Umbilical cord (tissue), 1 donor: ENCODE measurements at regions not wholly inside any gene's neighbourhood (a gene's known extent, or its start where the extent isn't known, plus 50 kb on each side); places are given as distances from the start of the nearest gene placed in this dataset.
"Not testable (repeated sequence)": the region's sequence is repeated elsewhere in the genome, so short reads cannot be mapped to it uniquely, and the experiment has no call there.

Experiments
- DNase-seq: peaks from one replicate; pipeline ENCODE4 v3.0.0-alpha.2; 2015; ENCODE audit warnings: low spot score

DNA sequence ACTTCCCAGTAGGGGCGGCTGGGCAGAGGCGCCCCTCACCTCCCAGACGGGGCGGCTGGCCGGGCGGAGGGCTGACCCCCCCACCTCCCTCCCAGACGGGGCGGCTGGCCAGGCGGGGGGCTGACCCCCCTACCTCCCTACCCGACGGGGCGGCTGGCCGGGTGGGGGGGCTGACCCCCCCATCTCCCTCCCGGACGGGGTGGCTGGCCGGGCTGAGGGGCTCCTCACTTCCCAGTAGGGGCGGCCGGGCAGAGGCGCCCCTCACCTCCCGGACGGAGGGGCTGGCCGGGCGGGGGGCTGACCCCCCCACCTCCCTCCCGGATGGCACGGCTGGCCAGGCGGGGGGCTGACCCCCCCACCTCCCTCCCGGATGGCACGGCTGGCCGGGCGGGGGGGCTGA lies 508.1 kb upstream of the PHF14 start:
- not testable (repeated sequence) for DNase-seq

DNA sequence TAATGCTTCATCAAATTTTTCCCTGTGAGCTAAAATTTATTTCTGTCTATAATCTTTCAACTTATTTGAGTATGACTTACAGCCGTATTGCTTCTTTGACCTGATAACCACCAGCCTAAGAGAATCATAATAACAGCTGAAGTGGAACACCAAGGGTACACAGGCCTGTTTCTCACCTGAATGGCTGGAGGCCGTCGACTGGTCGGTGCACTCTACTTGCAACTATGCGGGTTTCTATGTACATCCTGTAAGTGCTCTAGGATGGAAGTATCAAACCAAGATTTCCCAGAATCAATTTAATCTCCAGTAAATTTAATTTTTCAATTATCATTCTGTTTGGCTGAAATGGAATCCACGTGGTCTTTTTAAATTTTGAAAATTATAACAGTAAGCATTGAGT lies 504.8 kb upstream of the PHF14 start:
- DNase-seq = no peak

- DNase-seq = peak; percentile 7
Measured at GRCh38 chr7:10469476-10469875, 504.2 kb upstream of the PHF14 start.

- peak; percentile 19 for DNase-seq
Measured at GRCh38 chr7:10471280-10472058, 502.2 kb upstream of the PHF14 start.

GRCh38 chr7:10472115-10472514 lies 501.6 kb upstream of the PHF14 start:
- DNase-seq = no peak

DNA sequence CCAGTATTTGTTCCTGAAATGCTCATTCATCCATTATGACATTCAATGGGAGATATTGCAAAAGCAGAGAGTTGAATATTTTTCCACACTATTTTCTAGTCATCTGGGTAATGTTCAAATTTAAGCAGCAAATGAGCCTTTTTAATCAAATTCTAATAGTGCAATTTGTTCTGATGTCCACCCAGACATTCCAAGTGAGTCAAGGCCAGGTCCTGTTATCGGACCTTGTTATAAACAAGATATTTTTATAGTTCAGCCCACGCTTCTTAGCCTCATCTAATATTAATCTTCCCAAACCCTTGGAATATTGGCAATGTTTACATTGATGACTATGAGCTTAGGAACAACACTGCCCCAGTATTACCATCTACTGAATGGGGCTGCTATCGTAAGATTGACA lies 500.1 kb upstream of the PHF14 start:
- no peak for DNase-seq

DNA sequence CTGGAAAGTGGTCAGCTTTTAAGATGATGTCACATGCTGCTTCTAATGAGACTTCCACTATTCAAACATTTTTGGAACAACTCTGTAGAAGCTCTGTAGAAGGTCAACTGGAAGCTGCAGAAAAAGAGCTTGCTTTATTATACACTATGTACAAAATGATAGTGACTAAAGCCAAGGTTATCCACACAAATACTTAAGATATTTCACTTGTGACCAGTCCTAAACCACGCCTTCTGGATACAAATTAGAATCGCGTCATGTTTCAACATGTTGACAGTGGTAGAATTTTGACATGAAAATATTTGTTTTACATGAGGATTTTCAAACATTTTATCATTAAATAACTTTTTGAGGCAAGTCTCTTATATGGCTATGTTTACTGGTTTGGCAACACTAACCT lies 499.6 kb upstream of the PHF14 start:
- DNase-seq = no peak

DNA sequence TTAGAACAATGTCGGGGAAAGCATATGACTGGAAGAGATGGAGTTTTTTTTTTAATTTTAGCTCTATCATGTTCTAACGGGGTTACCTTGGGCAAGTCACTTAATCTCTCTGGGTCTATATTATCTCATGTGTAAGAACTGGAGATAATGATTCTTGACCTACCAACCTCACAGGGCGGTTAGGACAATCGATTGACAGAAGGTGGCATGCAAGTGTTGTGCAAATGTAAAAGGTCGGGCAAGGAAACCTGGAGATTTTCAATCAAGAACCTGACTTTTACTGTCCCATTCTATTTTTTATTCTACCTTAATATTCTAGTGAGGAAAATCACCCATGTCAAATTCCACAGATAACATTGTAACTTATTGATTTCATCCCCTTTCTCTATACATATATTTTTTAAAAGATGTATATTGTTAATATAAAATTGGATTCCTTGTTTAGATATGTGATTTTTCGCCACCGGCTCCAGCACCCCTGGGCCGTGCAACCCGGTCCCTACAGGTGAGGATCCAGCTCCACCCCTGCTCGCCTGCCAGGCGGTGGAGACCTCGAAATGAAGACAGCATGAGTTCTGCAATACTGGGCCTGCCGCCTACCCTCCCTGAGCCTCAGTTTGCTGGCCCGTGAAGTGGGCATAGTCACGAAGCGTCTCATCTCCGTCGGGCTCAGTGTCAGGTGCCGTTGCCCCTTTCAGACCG lies 497.6 kb upstream of the PHF14 start:
- DNase-seq = no peak

- no peak for DNase-seq
Measured at GRCh38 chr7:10476642-10477041, 497.0 kb upstream of the PHF14 start.

- DNase-seq = peak; percentile 51
Measured at GRCh38 chr7:10483671-10484070, 490.0 kb upstream of the PHF14 start.

GRCh38 chr7:10484767-10485166 lies 488.9 kb upstream of the PHF14 start:
- DNase-seq = no peak

GRCh38 chr7:10501206-10501884 lies 472.3 kb upstream of the PHF14 start:
- DNase-seq = not testable (repeated sequence)

- DNase-seq = no peak
Measured at GRCh38 chr7:10507032-10507431, 466.6 kb upstream of the PHF14 start.

GRCh38 chr7:10521306-10521705 lies 452.4 kb upstream of the PHF14 start:
- DNase-seq = no peak

- not testable (repeated sequence) for DNase-seq
Measured at GRCh38 chr7:10533429-10533828, 440.2 kb upstream of the PHF14 start.

DNA sequence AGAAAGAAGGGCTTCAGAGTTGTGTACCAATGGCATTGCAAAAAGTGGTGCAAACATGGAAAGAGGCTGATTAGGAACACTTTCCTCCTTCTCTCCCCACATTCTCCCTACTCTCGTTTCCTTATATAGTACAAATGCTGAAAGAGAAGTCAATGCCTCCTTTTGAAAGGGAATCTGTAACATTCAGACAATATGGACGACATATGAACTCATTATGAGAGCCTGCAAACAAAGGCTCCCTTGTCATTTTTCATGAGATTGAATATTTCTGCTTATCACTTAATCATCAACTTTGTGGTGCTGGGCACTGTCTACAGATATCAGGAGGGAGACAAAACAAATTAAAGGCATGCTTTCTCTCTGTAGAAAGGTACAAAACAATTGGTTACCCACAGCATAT lies 437.1 kb upstream of the PHF14 start:
- DNase-seq = no peak

GRCh38 chr7:10537764-10538163 lies 435.9 kb upstream of the PHF14 start:
- no peak for DNase-seq

GRCh38 chr7:10557375-10557774 lies 416.3 kb upstream of the PHF14 start:
- DNase-seq = no peak

DNA sequence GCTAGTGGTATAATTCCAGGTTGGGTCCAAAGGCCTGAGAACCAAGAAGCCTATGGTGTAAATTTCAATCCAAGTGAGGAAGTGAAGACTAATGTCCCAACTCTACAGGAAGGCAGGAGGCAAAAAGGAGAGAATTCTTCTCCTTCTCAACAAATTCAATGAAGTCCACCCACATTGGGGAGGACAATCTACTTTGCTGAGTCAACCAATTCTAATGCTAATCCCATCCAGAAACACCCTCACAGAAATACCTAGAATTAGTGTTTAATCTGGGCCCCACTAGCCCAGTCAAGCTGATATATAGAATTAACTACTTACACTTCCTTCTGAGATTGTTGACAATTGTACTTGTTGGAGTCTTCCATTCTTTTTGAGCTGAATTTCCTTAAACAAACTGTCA lies 413.2 kb upstream of the PHF14 start:
- DNase-seq = no peak

- no peak for DNase-seq
Measured at GRCh38 chr7:10568891-10569290, 404.8 kb upstream of the PHF14 start.

GRCh38 chr7:10571759-10572158 lies 401.9 kb upstream of the PHF14 start:
- no peak for DNase-seq

GRCh38 chr7:10577866-10578374 lies 395.8 kb upstream of the PHF14 start:
- DNase-seq = no peak
